Left ventricle myocardium inferior (tissue), 1 donor: ENCODE measurements at regions not wholly inside any gene's neighbourhood (a gene's known extent, or its start where the extent isn't known, plus 50 kb on each side); places are given as distances from the start of the nearest gene placed in this dataset.

Experiments used
- DNase-seq: peaks from one replicate; pipeline ENCODE4 v3.0.0-alpha.2; 2020
- H3K27ac ChIP-seq: fragments of 200-600 bp; replicated peaks from 2 replicates; pipeline ENCODE4 v1.8.0; 2021
- H3K27me3 ChIP-seq: fragments of 200-600 bp; 2 replicates; pipeline ENCODE4 v1.8.0; 2021; ENCODE audit warnings: low read depth
- H3K36me3 ChIP-seq: fragments of 200-600 bp; 2 replicates; pipeline ENCODE4 v1.8.0; 2021
- H3K4me1 ChIP-seq: fragments of 200-600 bp; 2 replicates; pipeline ENCODE4 v1.8.0; 2021
- H3K4me3 ChIP-seq: fragments of 200-600 bp; 2 replicates; pipeline ENCODE4 v1.8.0; 2021; ENCODE audit warnings: mild to moderate bottlenecking, moderate library complexity
- H3K9me3 ChIP-seq: fragments of 200-600 bp; replicated peaks from 2 replicates; pipeline ENCODE4 v1.8.0; 2021
- CTCF ChIP-seq: fragments of 200-600 bp; IDR thresholded peaks from 2 replicates; pipeline ENCODE4 v1.8.0; 2021; ENCODE audit warnings: antibody characterized with exemption, mild to moderate bottlenecking, borderline replicate concordance
- intact Hi-C: fragments of 100-400 bp; cut with micrococcal nuclease; formaldehyde crosslinking; loops from one replicate; pipeline ENCODE4 v1.11.0; 2022
- donor health status: DM: no; HTN: yes; CAD: no; lungs with severe emphysema.

- no peak for DNase-seq
- no peaks in the 10 kb centered on the region for H3K27me3 ChIP-seq
- H3K4me1 ChIP-seq, result no peaks in the 10 kb centered on the region
- no peaks in the 10 kb centered on the region for H3K9me3 ChIP-seq
- intact Hi-C loops, result no loop called here
- H3K4me3 ChIP-seq, result no peak overlapping the region
- H3K36me3 ChIP-seq, result no peaks in the 10 kb centered on the region
- H3K27ac ChIP-seq, result no peak overlapping the region
- TF ChIP-seq CTCF, result no peak
Observed at GRCh38 chr12:87820524-87821202, 208.5 kb downstream of the C12orf50 start.

- DNase-seq, result no peak
- H3K36me3 ChIP-seq, result no peaks in the 10 kb centered on the region
- no peak overlapping the region for H3K27ac ChIP-seq
- no peak overlapping the region for H3K4me3 ChIP-seq
- no peak for TF ChIP-seq CTCF
- intact Hi-C loops, result no loop called here
- H3K4me1 ChIP-seq, result no peaks in the 10 kb centered on the region
- no peaks in the 10 kb centered on the region for H3K27me3 ChIP-seq
- no peaks in the 10 kb centered on the region for H3K9me3 ChIP-seq
Observed at GRCh38 chr12:87818441-87818840, 210.8 kb downstream of the C12orf50 start.

GRCh38 chr12:87815771-87816585 lies 213.2 kb downstream of the C12orf50 start:
- intact Hi-C loops, result no loop called here
- DNase-seq, result no peak
- TF ChIP-seq CTCF, result no peak
- Histone ChIP-seq H3K27me3 (no peaks in the 10 kb centered on the region), H3K36me3 (no peaks in the 10 kb centered on the region), H3K4me1 (no peaks in the 10 kb centered on the region), H3K9me3 (no peaks in the 10 kb centered on the region), H3K27ac (no peak overlapping the region), H3K4me3 (no peak overlapping the region)

GRCh38 chr12:87814625-87815024 lies 214.6 kb downstream of the C12orf50 start:
- DNase-seq, result no peak
- Histone ChIP-seq H3K9me3 (no peaks in the 10 kb centered on the region), H3K27me3 (no peaks in the 10 kb centered on the region), H3K4me1 (no peaks in the 10 kb centered on the region), H3K36me3 (no peaks in the 10 kb centered on the region), H3K4me3 (no peak overlapping the region), H3K27ac (no peak overlapping the region)
- intact Hi-C loops, result no loop called here
- no peak for TF ChIP-seq CTCF

GRCh38 chr12:87813476-87814234 lies 215.5 kb downstream of the C12orf50 start:
- H3K27me3 ChIP-seq, result no peaks in the 10 kb centered on the region
- no peaks in the 10 kb centered on the region for H3K36me3 ChIP-seq
- no peaks in the 10 kb centered on the region for H3K9me3 ChIP-seq
- no peaks in the 10 kb centered on the region for H3K4me1 ChIP-seq
- H3K27ac ChIP-seq, result no peak overlapping the region
- no peak for TF ChIP-seq CTCF
- no peak for DNase-seq
- H3K4me3 ChIP-seq, result no peak overlapping the region
- intact Hi-C loops, result no loop called here
